Endothelial cell of umbilical vein (primary cell): ENCODE measurements at regions not wholly inside any gene's neighbourhood (a gene's known extent, or its start where the extent isn't known, plus 50 kb on each side); places are given as distances from the start of the nearest gene placed in this dataset.

Experiments
- BruUV-seq: library from RNA; stranded (reverse); fragments of 400-500 nt; replicated peaks from 2 replicates; lab custom pipeline; 2021; lab: Mats Ljungman, UMichigan
- CTCF ChIA-PET: fragments of 300-600, 350-600 bp; sonication (Branson Sonifier 250); formaldehyde crosslinking; loops from one replicate; lab custom pipeline; 2021; ENCODE audit warnings: antibody characterized with exemption, inconsistent platforms; lab: Charles Lee
- POLR2A ChIA-PET: fragments of 300-600, 350-600 bp; sonication (Branson Sonifier 250); formaldehyde crosslinking; loops from one replicate; lab custom pipeline; 2021; ENCODE audit warnings: antibody characterized with exemption, inconsistent platforms; lab: Charles Lee
- DNase-seq: peaks from one replicate; pipeline ENCODE4 v3.0.0-alpha.2; 2011; ENCODE audit warnings: low read depth, low spot score
- FAIRE-seq: peaks from 2 replicates; lab custom pipeline; 2011; peaks lifted over from hg19 to GRCh38; lab: Jason Lieb, UNC
- H2AFZ ChIP-seq: 2 replicates; pipeline ENCODE4 v1.6.0; 2012; ENCODE audit warnings: low read depth, low read length, control low read depth, inconsistent platforms
- H3K27ac ChIP-seq: 2 replicates; pipeline ENCODE4 v1.5.1; 2011; ENCODE audit warnings: low read depth, mild to moderate bottlenecking, control low read depth, low read length, moderate library complexity; ENCODE audit not compliant: insufficient read depth
- H3K27me3 ChIP-seq, 2 experiments: 2 replicates each; pipeline versions ENCODE4 v1.6.0 to v1.6.1; 2011; ENCODE audit warnings: low read length in 2 of 2, mixed read lengths in 1 of 2; ENCODE audit not compliant: control insufficient read depth in 2 of 2, insufficient read depth in 2 of 2
- H3K36me3 ChIP-seq, 2 experiments: 2 replicates in 1 of 2; 3 replicates in 1 of 2; pipeline ENCODE4 v1.5.1; 2011; ENCODE audit warnings: low read length in 2 of 2, mild to moderate bottlenecking in 1 of 2, moderate library complexity in 1 of 2; ENCODE audit not compliant: control insufficient read depth in 2 of 2, insufficient read depth in 2 of 2; ENCODE audit errors: extremely low read depth in 1 of 2
- H3K4me1 ChIP-seq: 3 replicates; pipeline ENCODE4 v1.5.1; 2011; ENCODE audit warnings: mild to moderate bottlenecking, low read length; ENCODE audit not compliant: control insufficient read depth, insufficient read depth; ENCODE audit errors: extremely low read depth
- H3K4me2 ChIP-seq: 2 replicates; pipeline ENCODE4 v1.6.1; 2011; ENCODE audit warnings: low read length, control low read depth, mixed read lengths; ENCODE audit not compliant: insufficient read depth
- H3K4me3 ChIP-seq, 3 experiments: fragments of 200-600 bp in 1 of 3; sonication (generic), shearing (Covaris generic) in 1 of 3; replicated peaks in 1 of 3; 2 replicates each; pipeline ENCODE4 v1.5.1; 2011 to 2016; ENCODE audit warnings: control low read depth in 3 of 3, low read length in 3 of 3, mild to moderate bottlenecking in 2 of 3, inconsistent platforms in 1 of 3, low read depth in 1 of 3, moderate library complexity in 1 of 3; ENCODE audit not compliant: insufficient read depth in 1 of 3
- H3K79me2 ChIP-seq: 2 replicates; pipeline ENCODE4 v1.6.0; 2012; ENCODE audit warnings: low read length, inconsistent platforms; ENCODE audit not compliant: control insufficient read depth, insufficient read depth
- H3K9ac ChIP-seq: replicated peaks from 2 replicates; pipeline ENCODE3; 2011; ENCODE audit warnings: low read length, control low read depth; ENCODE audit not compliant: insufficient read depth; ENCODE audit errors: extremely low read depth
- H3K9me1 ChIP-seq: replicated peaks from 3 replicates; pipeline ENCODE4 v1.6.0; 2011; ENCODE audit warnings: mild to moderate bottlenecking, low read length; ENCODE audit not compliant: control insufficient read depth, insufficient read depth; ENCODE audit errors: extremely low read depth
- H3K9me3 ChIP-seq: replicated peaks from 2 replicates; pipeline ENCODE4 v1.5.1; 2012; ENCODE audit warnings: low read length, inconsistent platforms; ENCODE audit not compliant: control insufficient read depth, insufficient read depth
- H4K20me1 ChIP-seq: replicated peaks from 2 replicates; pipeline ENCODE3; 2011; ENCODE audit warnings: mild to moderate bottlenecking, low read length; ENCODE audit not compliant: control insufficient read depth, insufficient read depth; ENCODE audit errors: extremely low read depth
- CTCF ChIP-seq, 2 donors: IDR thresholded peaks; 1 replicate in 1 of 2; 2 replicates in 1 of 2; pipeline ENCODE4 v1.5.1; 2011; ENCODE audit warnings: low read length in 2 of 2, mild to moderate bottlenecking in 2 of 2, moderate library complexity in 2 of 2, control low read depth in 1 of 2, inconsistent platforms in 1 of 2, low read depth in 1 of 2; ENCODE audit not compliant: insufficient read depth in 1 of 2; ENCODE audit errors: extremely low read depth in 1 of 2
- EZH2 ChIP-seq: IDR thresholded peaks from 2 replicates; pipeline ENCODE4 v1.6.1; 2012; ENCODE audit warnings: borderline replicate concordance, low read depth, mild to moderate bottlenecking, moderate library complexity, low read length, inconsistent platforms; ENCODE audit not compliant: severe bottlenecking
- FOS ChIP-seq: IDR thresholded peaks from 2 replicates; pipeline ENCODE4 v1.6.1; 2011; ENCODE audit warnings: mild to moderate bottlenecking, low read length, moderate library complexity, borderline replicate concordance; ENCODE audit not compliant: insufficient read depth
- GATA2 ChIP-seq: IDR thresholded peaks from 2 replicates; pipeline ENCODE4 v1.7.0; 2011; ENCODE audit warnings: low read depth, mild to moderate bottlenecking, moderate library complexity, mixed read lengths, low read length; ENCODE audit not compliant: insufficient read length, insufficient read depth
- JUN ChIP-seq: IDR thresholded peaks from 2 replicates; pipeline ENCODE4 v1.6.1; 2011; ENCODE audit warnings: borderline replicate concordance, low read depth; ENCODE audit not compliant: insufficient read length, insufficient read depth
- MYC ChIP-seq: IDR thresholded peaks from one replicate; pipeline ENCODE4 v1.6.1; 2011; ENCODE audit warnings: mild to moderate bottlenecking, low read depth, low read length
- POLR2A ChIP-seq: IDR thresholded peaks from 2 replicates; pipeline ENCODE4 v1.6.1; 2012; ENCODE audit warnings: low read depth, mild to moderate bottlenecking, control low read depth, low read length
- POLR2AphosphoS5 ChIP-seq: IDR thresholded peaks from 2 replicates; pipeline ENCODE4 v1.6.1; 2012; ENCODE audit warnings: low read depth, mild to moderate bottlenecking, control low read depth, low read length, moderate library complexity; ENCODE audit not compliant: insufficient read depth
- dilution Hi-C: fragments of 300-500 bp; cut with MboI; formaldehyde crosslinking; loops from one replicate; pipeline ENCODE4 v1.15.0; 2019; ENCODE audit warnings: low sequenced_read_pairs; ENCODE audit not compliant: extremely low pct_ligation_motif_present
- intact Hi-C: fragments of 100-400 bp; cut with micrococcal nuclease; formaldehyde crosslinking; loops from one replicate; pipeline ENCODE4 v1.10.0; 2022
- TF ChIP-seq, protein P1 (sequence below): IDR thresholded peaks from 2 replicates; pipeline ENCODE4 v1.6.1; 2011; ENCODE audit not compliant: insufficient read depth, insufficient read length

DNA sequence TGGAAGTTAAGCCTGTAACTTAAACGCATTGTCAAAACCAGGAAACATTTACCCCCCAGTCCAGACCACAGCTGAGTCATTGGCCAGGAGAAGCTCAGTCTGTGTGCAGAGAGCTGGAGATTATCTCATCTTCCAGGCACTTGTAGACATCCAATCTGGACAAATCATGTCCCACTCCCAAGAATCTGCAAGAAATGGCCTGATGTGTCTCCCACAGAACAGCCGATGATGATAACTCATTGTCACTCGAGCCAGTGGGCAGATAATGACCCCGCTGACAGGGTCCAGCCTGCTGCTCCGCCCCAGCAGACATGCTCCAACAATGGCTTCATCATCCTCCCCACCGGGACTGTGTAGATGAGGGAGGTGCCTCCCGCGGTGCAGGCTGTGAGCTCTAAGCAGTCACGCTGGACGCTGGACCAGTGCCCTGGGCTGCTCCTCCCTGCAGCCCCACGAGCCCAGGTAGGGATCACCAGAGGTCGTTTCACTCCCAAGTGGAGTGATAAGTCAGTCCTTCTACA, 322.5 kb downstream of the C16orf95 start:
- Histone ChIP-seq H3K27ac (no peak overlapping the region), H3K79me2 (no peaks in the 10 kb centered on the region), H3K36me3 (no peaks in the 10 kb centered on the region), H3K9me3 (no peaks in the 10 kb centered on the region), H3K4me2 (no peak overlapping the region), H3K9ac (no peak overlapping the region), H3K4me3 (no peak overlapping the region), H4K20me1 (no peaks in the 10 kb centered on the region), H3K4me1 (peaks cover 10% of the 10 kb centered on the region), H2AFZ (no peak overlapping the region), H3K9me1 (no peaks in the 10 kb centered on the region), H3K27me3 (peaks cover 3 to 16% of the 10 kb centered on the region in 2 experiments)
- POLR2A ChIA-PET: no interaction called here
- FAIRE-seq: peak; percentile 91
- dilution Hi-C loops: no loop called here
- TF ChIP-seq JUN: no peak
- TF ChIP-seq FOS: peak; percentile 75
- no TSS peak for BruUV-seq
- CTCF ChIA-PET: interaction anchor here (0.9 to 1.0 kb wide), 2 partner anchors 9 to 23 kb away, joined by 3 to 6 read pairs; no protein-coding TSS in a partner anchor
- peak; percentile 57 for DNase-seq
- intact Hi-C loops: no loop called here

DNA sequence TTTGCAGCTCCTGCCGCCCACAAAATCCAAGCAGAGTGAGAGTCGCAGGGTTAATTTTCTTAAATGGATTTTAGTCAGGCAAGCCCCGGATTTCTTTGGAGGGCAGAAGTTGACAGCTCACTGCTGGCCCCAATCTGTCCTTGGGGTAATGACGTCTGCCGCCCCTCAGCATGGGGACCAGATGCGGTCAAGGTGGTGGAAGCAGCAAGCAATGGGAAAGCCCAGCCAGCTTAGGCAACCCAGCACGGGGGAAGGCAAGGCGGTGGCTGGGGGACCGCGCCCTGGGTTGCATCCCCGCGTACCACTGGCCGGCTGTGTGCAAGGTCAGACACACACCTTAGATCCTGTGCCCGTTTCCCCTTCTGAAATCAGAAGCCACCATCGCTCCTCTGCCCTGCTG, 321.7 kb downstream of the C16orf95 start:
- FAIRE-seq (no peak), DNase-seq (no peak)
- no peak for TF ChIP-seq JUN
- TF ChIP-seq CTCF (IDR thresholded peaks at IDR 0.05; ENCODE audit: extremely low read depth in 1 of 2, insufficient read depth in 1 of 2, low read depth in 1 of 2, low read length in 2 of 2): no peak
- no peak for TF ChIP-seq FOS
- no peak for TF ChIP-seq GATA2
- TF ChIP-seq, protein P1, sequence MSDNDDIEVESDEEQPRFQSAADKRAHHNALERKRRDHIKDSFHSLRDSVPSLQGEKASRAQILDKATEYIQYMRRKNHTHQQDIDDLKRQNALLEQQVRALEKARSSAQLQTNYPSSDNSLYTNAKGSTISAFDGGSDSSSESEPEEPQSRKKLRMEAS: no peak
- no peak for TF ChIP-seq POLR2A
- TF ChIP-seq MYC: no peak
- TF ChIP-seq EZH2: no peak
- no peak for TF ChIP-seq POLR2AphosphoS5
- H3K36me3 ChIP-seq: no peaks in the 10 kb centered on the region
- no peak overlapping the region for H3K27ac ChIP-seq
- H3K9ac ChIP-seq: no peak overlapping the region
- H3K4me3 ChIP-seq: no peak overlapping the region
- BruUV-seq: no TSS peak
- dilution Hi-C loops: no loop called here
- H3K27me3 ChIP-seq: peaks cover 8 to 23% of the 10 kb centered on the region in 2 experiments
- H3K4me2 ChIP-seq: no peak overlapping the region
- no peaks in the 10 kb centered on the region for H3K9me3 ChIP-seq
- intact Hi-C loops: no loop called here
- H3K4me1 ChIP-seq: peaks cover 10% of the 10 kb centered on the region
- POLR2A ChIA-PET: no interaction called here
- no peaks in the 10 kb centered on the region for H4K20me1 ChIP-seq
- CTCF ChIA-PET: no interaction called here
- H2AFZ ChIP-seq: no peak overlapping the region
- no peaks in the 10 kb centered on the region for H3K79me2 ChIP-seq
- H3K9me1 ChIP-seq: no peaks in the 10 kb centered on the region
